HFF-Myc (cell line): ENCODE measurements at regions not wholly inside any gene's neighbourhood (a gene's known extent, or its start where the extent isn't known, plus 50 kb on each side); places are given as distances from the start of the nearest gene placed in this dataset.

Experiments used
- DNase-seq: peaks from one replicate; pipeline ENCODE4 v3.0.0-alpha.2; 2011; ENCODE audit warnings: low read depth; ENCODE audit errors: extremely low read depth
- H3K4me3 ChIP-seq: replicated peaks from 2 replicates; pipeline ENCODE4 v1.5.1; 2011; ENCODE audit warnings: low read depth, mild to moderate bottlenecking, control low read depth, low read length
- CTCF ChIP-seq: IDR thresholded peaks from 2 replicates; pipeline ENCODE4 v1.5.1; 2012; ENCODE audit warnings: mild to moderate bottlenecking, low read depth, low read length, control low read depth; ENCODE audit errors: missing control alignments

- DNase-seq, result peak; percentile 86
- TF ChIP-seq CTCF, result no peak
- H3K4me3 ChIP-seq, result no peak overlapping the region
Measured at GRCh38 chr16:87201052-87201451, 116.1 kb downstream of the C16orf95 start.

GRCh38 chr16:87201790-87202189, 115.4 kb downstream of the C16orf95 start:
- no peak overlapping the region for H3K4me3 ChIP-seq
- DNase-seq, result no peak
- no peak for TF ChIP-seq CTCF

GRCh38 chr16:87202346-87202745, 114.8 kb downstream of the C16orf95 start:
- DNase-seq, result no peak
- H3K4me3 ChIP-seq, result no peak overlapping the region
- TF ChIP-seq CTCF, result no peak

GRCh38 chr16:87203060-87203656, 114.0 kb downstream of the C16orf95 start:
- no peak overlapping the region for H3K4me3 ChIP-seq
- peak; percentile 99 for TF ChIP-seq CTCF
- DNase-seq, result peak; percentile 49

- DNase-seq, result no peak
- H3K4me3 ChIP-seq, result peak overlapping the region; percentile 5; the same call in 1 of the 2 replicates
- TF ChIP-seq CTCF, result no peak
Measured at GRCh38 chr16:87206646-87207451, 110.3 kb downstream of the C16orf95 start.

GRCh38 chr16:87207509-87207908, 109.7 kb downstream of the C16orf95 start:
- no peak overlapping the region for H3K4me3 ChIP-seq
- no peak for TF ChIP-seq CTCF
- peak; percentile 52 for DNase-seq
